Body of pancreas (tissue), 4 donors: ENCODE measurements at regions not wholly inside any gene's neighbourhood (a gene's known extent, or its start where the extent isn't known, plus 50 kb on each side); places are given as distances from the start of the nearest gene placed in this dataset.

Experiments
- ATAC-seq: fragments of 150-250 bp; one replicate; pipeline ENCODE4 v1.9.1; 2016
- DNase-seq, 4 donors: peaks; one replicate each; pipeline ENCODE4 v3.0.0-alpha.2; 2019
- H3K27ac ChIP-seq, 4 donors: fragments of 200-600 bp; sonication (generic); 1 replicate in 3 of 4; 2 replicates in 1 of 4; pipeline versions ENCODE4 v1.5.1 to v1.6.1; 2016 to 2019; ENCODE audit warnings: mild to moderate bottlenecking in 1 of 4, mixed read lengths in 1 of 4, moderate library complexity in 1 of 4
- H3K27me3 ChIP-seq, 2 donors: fragments of 200-600 bp; sonication (generic); one replicate each; pipeline ENCODE4 v1.6.0; 2016; ENCODE audit warnings: mild to moderate bottlenecking in 1 of 2
- H3K36me3 ChIP-seq, 2 donors: fragments of 200-600 bp; sonication (generic); replicated peaks in 1 of 2; 2 replicates each; pipeline ENCODE4 v1.5.1; 2016; ENCODE audit warnings: low read depth in 2 of 2; ENCODE audit not compliant: insufficient read depth in 1 of 2
- H3K4me1 ChIP-seq: fragments of 200-600 bp; sonication (generic); one replicate; pipeline ENCODE4 v1.6.0; 2016
- H3K4me3 ChIP-seq, 2 donors: fragments of 200-600 bp; sonication (generic); 1 replicate in 1 of 2; 2 replicates in 1 of 2; pipeline ENCODE4 v1.5.1; 2016 to 2019
- H3K9me3 ChIP-seq, 3 donors: fragments of 200-600 bp; sonication (generic); 1 replicate in 2 of 3; 2 replicates in 1 of 3; pipeline ENCODE4 v1.5.1; 2016
- POLR2A ChIP-seq, 3 donors: fragments of 450-650 bp; IDR thresholded peaks; one replicate each; pipeline ENCODE4 v1.6.1; 2016; ENCODE audit warnings: antibody characterized with exemption in 3 of 3, mild to moderate bottlenecking in 2 of 3
- WGBS, 2 donors: methylation state at CpG; one replicate each; pipeline ENCODE4 v1.1.5; 2017; 5-methylcytosine and 5-hydroxymethylcytosine counted together
- intact Hi-C: fragments of 100-400 bp; cut with DNase I; formaldehyde crosslinking; loops from one replicate; pipeline ENCODE4 v1.15.1; 2023
- TF ChIP-seq, protein P1 (sequence below), 7 experiments: fragments of 450-650 bp in 4 of 7; fragments of 200-600 bp in 3 of 7; sonication (generic) in 3 of 7; IDR thresholded peaks; one replicate each; pipeline ENCODE4 v1.5.1; 2016 to 2019; ENCODE audit warnings: antibody characterized with exemption in 7 of 7

DNA sequence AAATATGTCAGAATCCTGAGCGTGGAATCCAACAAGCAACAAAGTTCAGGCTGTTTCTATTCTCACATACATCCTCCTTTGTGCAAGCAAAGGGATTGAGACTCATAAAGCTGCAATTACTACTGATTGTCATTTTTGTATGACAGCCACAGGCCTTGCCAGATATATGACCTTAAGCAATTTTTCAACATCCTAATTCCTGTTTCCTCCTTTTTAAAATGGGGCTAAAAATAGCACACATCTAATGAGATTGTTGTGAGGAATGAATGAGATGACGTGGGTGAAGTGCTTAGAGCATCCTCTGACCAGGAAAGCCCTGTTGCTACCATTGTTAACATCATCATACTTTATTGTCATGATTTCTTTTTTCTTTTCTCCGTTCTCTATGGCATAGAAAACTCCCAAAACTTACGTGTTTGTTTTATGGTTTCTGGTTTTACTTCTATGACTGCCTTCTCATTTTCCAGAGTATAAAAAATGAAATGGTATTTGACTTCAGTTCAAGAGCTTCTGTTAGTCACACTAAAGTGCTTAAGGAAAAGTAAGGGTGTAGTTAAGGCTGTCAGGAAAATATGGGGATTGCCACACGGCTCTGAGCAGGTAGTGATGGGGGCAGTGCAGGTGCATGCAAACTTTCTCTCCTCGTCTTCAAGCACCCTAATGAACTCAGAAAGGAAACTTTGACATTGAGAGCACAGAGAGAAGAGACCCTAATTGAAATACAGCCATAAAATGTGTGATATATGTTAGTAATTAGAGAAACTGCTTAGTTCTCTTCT is 590.6 kb upstream of the NETO1 start:
- DNase-seq (no peak), ATAC-seq (peak; percentile 48)
- no peak overlapping the region for H3K4me3 ChIP-seq
- no peak for TF ChIP-seq POLR2A (IDR thresholded peaks at IDR 0.05)
- TF ChIP-seq, protein P1, sequence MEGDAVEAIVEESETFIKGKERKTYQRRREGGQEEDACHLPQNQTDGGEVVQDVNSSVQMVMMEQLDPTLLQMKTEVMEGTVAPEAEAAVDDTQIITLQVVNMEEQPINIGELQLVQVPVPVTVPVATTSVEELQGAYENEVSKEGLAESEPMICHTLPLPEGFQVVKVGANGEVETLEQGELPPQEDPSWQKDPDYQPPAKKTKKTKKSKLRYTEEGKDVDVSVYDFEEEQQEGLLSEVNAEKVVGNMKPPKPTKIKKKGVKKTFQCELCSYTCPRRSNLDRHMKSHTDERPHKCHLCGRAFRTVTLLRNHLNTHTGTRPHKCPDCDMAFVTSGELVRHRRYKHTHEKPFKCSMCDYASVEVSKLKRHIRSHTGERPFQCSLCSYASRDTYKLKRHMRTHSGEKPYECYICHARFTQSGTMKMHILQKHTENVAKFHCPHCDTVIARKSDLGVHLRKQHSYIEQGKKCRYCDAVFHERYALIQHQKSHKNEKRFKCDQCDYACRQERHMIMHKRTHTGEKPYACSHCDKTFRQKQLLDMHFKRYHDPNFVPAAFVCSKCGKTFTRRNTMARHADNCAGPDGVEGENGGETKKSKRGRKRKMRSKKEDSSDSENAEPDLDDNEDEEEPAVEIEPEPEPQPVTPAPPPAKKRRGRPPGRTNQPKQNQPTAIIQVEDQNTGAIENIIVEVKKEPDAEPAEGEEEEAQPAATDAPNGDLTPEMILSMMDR (IDR thresholded peaks at IDR 0.05), result no peak
- intact Hi-C loops, result no loop called here
- 28 to 35% methylated on average over 6 of the region's 6 CpGs for WGBS, 2 donors
- H3K4me1 ChIP-seq, result no peaks in the 10 kb centered on the region
- no peaks in the 10 kb centered on the region for H3K36me3 ChIP-seq
- no peaks in the 10 kb centered on the region for H3K9me3 ChIP-seq
- no peaks in the 10 kb centered on the region for H3K27me3 ChIP-seq
- no peak overlapping the region for H3K27ac ChIP-seq

DNA sequence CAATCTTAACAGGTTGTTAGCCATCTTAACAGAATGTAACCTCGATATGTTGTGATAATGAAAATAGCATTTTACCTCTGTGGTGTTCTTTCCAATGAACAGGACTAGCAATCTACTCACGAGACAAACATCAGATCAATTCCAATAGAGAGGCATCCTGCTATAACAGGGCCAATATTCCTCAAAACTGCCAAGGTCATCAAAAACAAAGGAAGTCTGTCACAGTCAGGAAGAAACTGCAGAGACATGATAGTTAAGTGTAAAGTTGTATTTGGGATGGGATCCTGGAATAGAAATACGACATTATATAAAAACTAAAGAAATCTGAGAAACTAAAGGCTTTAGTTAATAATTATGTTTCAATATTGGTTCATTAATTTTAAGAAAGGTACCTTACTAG is 588.9 kb upstream of the NETO1 start:
- TF ChIP-seq POLR2A (IDR thresholded peaks at IDR 0.05), result no peak
- TF ChIP-seq, protein P1 (IDR thresholded peaks at IDR 0.05), result no peak
- WGBS, 2 donors, result 49 to 53% methylated on average over 3 of the region's 3 CpGs
- H3K27ac ChIP-seq, result no peak overlapping the region
- intact Hi-C loops, result no loop called here
- no peaks in the 10 kb centered on the region for H3K9me3 ChIP-seq
- H3K27me3 ChIP-seq, result no peaks in the 10 kb centered on the region
- H3K36me3 ChIP-seq, result no peaks in the 10 kb centered on the region
- ATAC-seq, result no peak
- H3K4me1 ChIP-seq, result no peaks in the 10 kb centered on the region
- H3K4me3 ChIP-seq, result no peak overlapping the region
- no peak for DNase-seq

DNA sequence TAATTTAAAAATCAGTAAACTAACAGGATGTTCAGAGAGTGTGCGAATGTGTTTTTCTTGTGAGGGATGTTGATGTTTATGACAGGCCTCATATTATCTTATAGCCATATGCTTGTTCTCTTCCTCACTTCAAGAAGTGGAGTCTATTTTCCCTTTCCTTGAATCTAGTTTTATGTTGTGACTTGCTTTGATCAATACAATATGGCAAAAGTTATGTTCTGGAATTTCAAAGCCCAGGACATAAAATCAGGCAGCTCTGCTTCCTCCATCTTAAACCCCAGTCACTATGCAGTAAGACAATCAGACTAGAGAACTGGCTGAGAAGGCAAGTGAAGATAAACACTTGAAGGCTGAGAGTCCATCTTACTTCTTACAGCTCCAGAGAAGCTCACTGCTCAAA is 585.1 kb upstream of the NETO1 start:
- TF ChIP-seq, protein P1 (IDR thresholded peaks at IDR 0.05), result no peak
- TF ChIP-seq POLR2A (IDR thresholded peaks at IDR 0.05), result no peak
- no peak for ATAC-seq
- intact Hi-C loops, result no loop called here
- Histone ChIP-seq H3K9me3 (no peaks in the 10 kb centered on the region), H3K4me3 (no peak overlapping the region), H3K27me3 (no peaks in the 10 kb centered on the region), H3K4me1 (no peaks in the 10 kb centered on the region), H3K27ac (no peak overlapping the region), H3K36me3 (no peaks in the 10 kb centered on the region)
- WGBS, 2 donors, result 79 to 86% methylated on average over 1 of the region's 1 CpG
- DNase-seq, result no peak

DNA sequence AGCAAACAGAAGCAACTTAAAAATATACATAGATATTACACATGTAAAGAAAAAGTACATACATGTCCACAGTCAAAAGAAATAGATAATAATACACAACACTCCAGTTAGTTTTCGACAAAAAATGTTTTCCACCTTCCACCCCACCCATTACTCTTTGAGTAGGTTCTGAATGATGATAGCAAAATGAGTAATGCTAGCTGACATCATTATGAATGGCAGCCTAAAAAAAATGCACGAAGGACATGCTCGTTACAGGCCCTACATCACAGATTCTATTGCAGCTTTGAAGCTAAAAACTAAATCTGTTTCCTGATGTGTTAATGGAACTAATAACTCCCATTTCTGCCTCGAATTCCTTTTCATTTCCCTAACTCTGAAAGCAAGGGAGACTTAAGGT is 578.7 kb upstream of the NETO1 start:
- 56 to 58% methylated on average over 4 of the region's 4 CpGs for WGBS, 2 donors
- intact Hi-C loops, result no loop called here
- H3K9me3 ChIP-seq, result no peaks in the 10 kb centered on the region

More for the DNA sequence above, 578.7 kb upstream of the NETO1 start:
- H3K27ac ChIP-seq, result no peak overlapping the region
- H3K36me3 ChIP-seq, result no peaks in the 10 kb centered on the region
- no peaks in the 10 kb centered on the region for H3K4me1 ChIP-seq
- no peaks in the 10 kb centered on the region for H3K27me3 ChIP-seq
- H3K4me3 ChIP-seq, result no peak overlapping the region
- no peak for TF ChIP-seq POLR2A (IDR thresholded peaks at IDR 0.05)
- TF ChIP-seq, protein P1 (IDR thresholded peaks at IDR 0.05), result no peak
- no peak for ATAC-seq
- no peak for DNase-seq
